ENCODE measurements at regions not wholly inside any gene's neighbourhood (a gene's known extent, or its start where the extent isn't known, plus 50 kb on each side); places are given as distances from the start of the nearest gene placed in this dataset.
A peak's percentile ranks its signal among the peaks of the same experiment; 100 is the strongest.

- TF ChIP-seq MYC (IDR thresholded peaks at IDR 0.05; ENCODE audit: low read depth, low read length), result peak; percentile 33; the same call in 1 of the 2 replicates
- no peak for TF ChIP-seq MYC (CRISPR knock-in tag; IDR thresholded peaks at IDR 0.05; ENCODE audit: borderline replicate concordance, low read depth)
- TF ChIP-seq LEF1 (IDR thresholded peaks at IDR 0.05), result 0 out of 2 replicates have a peak, but pooled peaks have one; percentile 5
- 0 out of 2 replicates have a peak, but pooled peaks have one; percentile 12 for TF ChIP-seq NFIC (IDR thresholded peaks at IDR 0.05)
- no peak for TF ChIP-seq POU5F1 (IDR thresholded peaks at IDR 0.05; ENCODE audit: borderline replicate concordance, low read depth, low read length, partially characterized antibody)
- no peak for TF ChIP-seq RNF2 (IDR thresholded peaks at IDR 0.05)
- TF ChIP-seq ZEB2 (IDR thresholded peaks at IDR 0.05), result peak; percentile 84
- 0 out of 2 replicates have a peak, but pooled peaks have one; percentile 36 for TF ChIP-seq TRIM28 (IDR thresholded peaks at IDR 0.05)
- TF ChIP-seq HDAC8 (tag; IDR thresholded peaks at IDR 0.05), result no peak
- 0 out of 2 replicates have a peak, but pooled peaks have one; percentile 40 for TF ChIP-seq KLF16 (IDR thresholded peaks at IDR 0.05)
- peak; percentile 37; the same call in 1 of the 2 replicates for TF ChIP-seq TFAP4 (CRISPR knock-in tag; IDR thresholded peaks at IDR 0.05; ENCODE audit: borderline replicate concordance)
- 0 out of 2 replicates have a peak, but pooled peaks have one; percentile 16 for TF ChIP-seq MTA1 (IDR thresholded peaks at IDR 0.05; ENCODE audit: borderline replicate concordance)
- TF ChIP-seq, protein P1, sequence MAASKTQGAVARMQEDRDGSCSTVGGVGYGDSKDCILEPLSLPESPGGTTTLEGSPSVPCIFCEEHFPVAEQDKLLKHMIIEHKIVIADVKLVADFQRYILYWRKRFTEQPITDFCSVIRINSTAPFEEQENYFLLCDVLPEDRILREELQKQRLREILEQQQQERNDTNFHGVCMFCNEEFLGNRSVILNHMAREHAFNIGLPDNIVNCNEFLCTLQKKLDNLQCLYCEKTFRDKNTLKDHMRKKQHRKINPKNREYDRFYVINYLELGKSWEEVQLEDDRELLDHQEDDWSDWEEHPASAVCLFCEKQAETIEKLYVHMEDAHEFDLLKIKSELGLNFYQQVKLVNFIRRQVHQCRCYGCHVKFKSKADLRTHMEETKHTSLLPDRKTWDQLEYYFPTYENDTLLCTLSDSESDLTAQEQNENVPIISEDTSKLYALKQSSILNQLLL (CRISPR knock-in tag; IDR thresholded peaks at IDR 0.05; ENCODE audit: borderline replicate concordance), result no peak
- TF ChIP-seq OTX1 (CRISPR knock-in tag; IDR thresholded peaks at IDR 0.05), result no peak
- TF ChIP-seq JUN (IDR thresholded peaks at IDR 0.05; ENCODE audit: borderline replicate concordance, low read depth, low read length), result peak; percentile 27; the same call in 1 of the 2 replicates
- TF ChIP-seq JUN (CRISPR knock-in tag; IDR thresholded peaks at IDR 0.05; ENCODE audit: borderline replicate concordance), result no peak
- peak; percentile 78 for TF ChIP-seq EP300 (IDR thresholded peaks at IDR 0.05; ENCODE audit: low read length)
- TF ChIP-seq NCOR1 (IDR thresholded peaks at IDR 0.05), result peak; percentile 27; the same call in 1 of the 2 replicates
- TF ChIP-seq ZNF764 (CRISPR knock-in tag; IDR thresholded peaks at IDR 0.05; ENCODE audit: low read depth), result no peak
- TF ChIP-seq POLR2A (conservative IDR thresholded peaks at IDR 0.05), result no peak
- TF ChIP-seq RAD21 (CRISPR knock-in tag; conservative IDR thresholded peaks at IDR 0.05 in 1 of 2, IDR thresholded peaks at IDR 0.05 in 1 of 2), result 0 out of 4 replicates have a peak, but pooled peaks of 1 of the 2 experiments have one; percentile 7
- TF ChIP-seq TBL1XR1 (IDR thresholded peaks at IDR 0.05; ENCODE audit: low read length in 2 of 2), result 0 out of 4 replicates have a peak, but pooled peaks of 1 of the 2 experiments have one; percentile 52
- TF ChIP-seq POLR2H (tag; IDR thresholded peaks at IDR 0.05; ENCODE audit: low read depth), result no peak
- TF ChIP-seq ELF1 (tag; IDR thresholded peaks at IDR 0.05), result no peak
- TF ChIP-seq TCF3 (CRISPR knock-in tag; IDR thresholded peaks at IDR 0.05), result peak; percentile 51; the same call in 1 of the 2 replicates
- no peak for TF ChIP-seq MYBL2 (IDR thresholded peaks at IDR 0.05; ENCODE audit: low read depth)
- TF ChIP-seq MYBL2 (CRISPR knock-in tag; IDR thresholded peaks at IDR 0.05; ENCODE audit: borderline replicate concordance), result no peak
- TF ChIP-seq, protein P2, sequence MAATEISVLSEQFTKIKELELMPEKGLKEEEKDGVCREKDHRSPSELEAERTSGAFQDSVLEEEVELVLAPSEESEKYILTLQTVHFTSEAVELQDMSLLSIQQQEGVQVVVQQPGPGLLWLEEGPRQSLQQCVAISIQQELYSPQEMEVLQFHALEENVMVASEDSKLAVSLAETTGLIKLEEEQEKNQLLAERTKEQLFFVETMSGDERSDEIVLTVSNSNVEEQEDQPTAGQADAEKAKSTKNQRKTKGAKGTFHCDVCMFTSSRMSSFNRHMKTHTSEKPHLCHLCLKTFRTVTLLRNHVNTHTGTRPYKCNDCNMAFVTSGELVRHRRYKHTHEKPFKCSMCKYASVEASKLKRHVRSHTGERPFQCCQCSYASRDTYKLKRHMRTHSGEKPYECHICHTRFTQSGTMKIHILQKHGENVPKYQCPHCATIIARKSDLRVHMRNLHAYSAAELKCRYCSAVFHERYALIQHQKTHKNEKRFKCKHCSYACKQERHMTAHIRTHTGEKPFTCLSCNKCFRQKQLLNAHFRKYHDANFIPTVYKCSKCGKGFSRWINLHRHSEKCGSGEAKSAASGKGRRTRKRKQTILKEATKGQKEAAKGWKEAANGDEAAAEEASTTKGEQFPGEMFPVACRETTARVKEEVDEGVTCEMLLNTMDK (IDR thresholded peaks at IDR 0.05; ENCODE audit: borderline replicate concordance, insufficient read depth, low read depth, low read length, poor library complexity, severe bottlenecking), result no peak
These were observed 579.3 kb downstream of the EDEM1 start (continued) for GRCh38 chr3:5766848-5767247.
